CD4-positive, alpha-beta T cell treated with Interleukin-10 for 1 hour (primary cell): ENCODE measurements at regions not wholly inside any gene's neighbourhood (a gene's known extent, or its start where the extent isn't known, plus 50 kb on each side); places are given as distances from the start of the nearest gene placed in this dataset.
"Not testable (repeated sequence)": the region's sequence is repeated elsewhere in the genome, so short reads cannot be mapped to it uniquely, and the experiment has no call there.

Experiments
- DNase-seq: peaks from one replicate; pipeline ENCODE4 v3.0.0-alpha.2; 2020

GRCh38 chr14:103186909-103187586, 63.8 kb downstream of the TNFAIP2 start:
- DNase-seq: no peak

DNA sequence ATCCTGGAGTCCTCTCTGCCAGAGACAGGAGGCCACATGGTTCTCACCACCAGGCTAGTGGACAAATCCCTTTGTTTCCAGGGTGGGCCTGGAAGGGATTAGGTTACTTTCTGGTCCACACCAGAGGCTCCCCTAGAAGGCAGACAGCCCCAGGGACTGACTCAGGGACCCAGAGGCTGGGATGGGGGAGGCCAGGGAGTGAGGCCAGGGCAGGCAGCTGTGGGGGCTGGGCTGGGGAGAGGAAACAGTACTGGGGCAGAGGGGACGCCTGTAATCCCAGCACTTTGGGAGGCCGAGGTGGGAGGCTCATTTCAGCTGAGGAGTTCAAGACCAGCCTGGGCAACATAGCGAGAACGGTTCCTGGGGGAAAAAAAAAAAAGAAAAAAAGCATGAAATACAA, 64.7 kb downstream of the TNFAIP2 start:
- no peak for DNase-seq

GRCh38 chr14:103188810-103189480, 65.7 kb downstream of the TNFAIP2 start:
- peak; percentile 15 for DNase-seq

DNA sequence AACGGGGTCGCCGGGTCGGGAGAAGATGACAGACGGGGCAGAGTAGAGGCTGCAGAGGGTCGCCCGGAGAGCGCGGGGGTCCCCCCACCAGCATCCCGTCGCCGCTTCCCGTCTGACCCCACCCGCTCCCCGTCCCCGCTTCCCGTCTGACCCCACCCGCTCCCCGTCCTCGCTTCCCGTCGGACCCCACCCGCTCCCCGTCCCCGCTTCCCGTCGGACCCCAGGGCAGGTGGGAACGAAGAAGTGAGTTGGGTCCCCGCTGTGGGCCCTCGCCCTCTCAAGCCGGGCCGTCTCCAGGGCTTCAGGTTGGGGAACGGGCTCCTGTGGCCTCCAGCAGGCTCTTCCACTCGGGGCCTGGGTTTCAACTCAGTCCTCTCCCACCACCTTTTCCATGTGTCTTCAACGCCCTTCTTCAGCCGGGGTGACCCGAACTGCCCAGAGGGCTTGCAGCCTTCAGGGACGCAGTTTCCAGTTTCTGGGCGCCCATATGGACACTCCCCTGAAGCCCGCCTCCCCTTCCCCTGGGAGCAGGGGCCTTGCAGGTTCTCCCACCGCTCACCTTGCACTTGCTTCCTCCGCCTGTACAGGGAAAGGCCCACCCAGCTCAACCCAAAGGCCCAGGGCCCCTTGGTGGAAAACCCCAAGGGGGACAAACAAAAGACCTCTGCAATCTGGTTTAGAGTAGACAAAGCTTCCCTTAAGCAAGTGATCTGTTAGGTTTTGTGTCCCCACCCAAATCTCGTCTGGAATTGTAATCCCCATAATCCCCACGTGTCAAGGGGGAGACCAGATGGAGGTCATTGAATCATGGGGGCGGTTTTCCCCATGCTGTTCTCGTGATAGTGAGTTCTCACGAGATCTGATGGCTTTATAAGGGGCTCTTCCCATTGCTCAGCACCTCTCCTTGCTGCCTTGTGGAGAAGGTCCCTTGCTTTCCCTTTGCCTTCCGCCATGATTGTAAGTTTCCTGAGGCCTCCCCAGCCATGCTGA, 66.5 kb downstream of the TNFAIP2 start:
- DNase-seq: no peak

DNA sequence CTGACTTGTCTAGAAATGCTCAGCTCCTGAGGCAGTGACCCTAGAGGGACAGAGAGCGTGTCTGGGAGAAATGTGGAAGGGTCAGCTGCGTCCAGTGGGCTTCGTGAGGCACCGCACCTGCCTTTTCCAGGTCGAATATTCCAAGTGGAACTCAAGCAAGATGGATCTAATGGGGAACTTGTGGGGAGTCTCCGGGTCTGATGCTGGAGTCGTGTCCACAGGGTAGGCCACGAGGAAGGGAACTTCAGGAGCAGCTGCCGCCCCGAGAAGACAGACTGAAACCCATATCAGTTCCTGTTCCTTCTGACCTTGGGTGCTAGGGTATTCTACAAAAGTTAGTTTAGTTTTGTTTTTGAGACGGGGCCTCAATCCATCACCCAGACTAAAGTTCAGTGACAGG, 67.5 kb downstream of the TNFAIP2 start:
- no peak for DNase-seq

DNA sequence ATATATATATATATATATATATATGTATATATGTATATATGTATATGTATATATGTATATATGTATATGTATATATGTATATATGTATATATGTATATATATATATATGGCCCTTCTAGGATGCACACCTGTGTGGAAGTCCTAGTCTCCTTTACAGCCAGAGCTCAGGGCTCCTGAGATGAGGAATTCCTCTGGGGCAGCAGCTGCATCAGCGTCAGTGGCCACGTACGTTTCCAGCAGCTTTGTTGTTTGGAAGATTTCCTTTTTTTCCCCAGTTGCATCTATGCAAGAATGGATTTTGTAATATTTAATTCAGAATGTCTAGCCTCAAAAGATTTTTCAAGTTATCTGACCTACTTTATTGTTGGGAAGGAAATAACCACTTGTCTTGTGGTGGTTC, 68.6 kb downstream of the TNFAIP2 start:
- no peak for DNase-seq

DNA sequence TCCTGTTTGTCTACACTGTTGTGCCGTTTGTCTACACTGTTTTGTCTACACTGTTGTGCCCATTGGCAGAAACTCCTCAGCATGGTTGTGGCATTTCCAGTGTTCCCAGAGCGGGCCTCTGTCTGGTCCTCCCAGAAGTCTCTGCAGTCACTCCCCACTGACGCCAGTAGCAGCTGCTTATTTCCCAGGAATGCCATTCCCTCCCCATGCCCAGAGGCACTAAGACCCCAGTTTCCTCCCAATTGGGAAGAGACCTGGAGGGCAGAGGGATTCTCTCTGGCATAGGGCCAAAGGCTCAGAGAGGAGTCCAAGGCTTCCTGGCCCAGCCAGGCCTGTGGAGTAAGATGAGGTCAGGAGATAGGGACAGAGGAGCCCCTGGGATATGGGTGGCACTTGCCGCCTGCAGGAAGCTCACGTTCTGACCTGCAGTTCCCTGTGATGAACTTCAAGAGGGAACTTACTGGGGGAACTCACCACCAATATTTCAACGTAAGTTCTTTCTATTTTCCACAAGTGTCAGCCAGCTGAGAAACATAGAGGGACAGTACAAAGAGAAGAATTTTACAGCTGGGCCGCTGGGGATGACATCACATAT, 69.1 kb downstream of the TNFAIP2 start:
- DNase-seq: no peak

- not testable (repeated sequence) for DNase-seq
Measured at GRCh38 chr14:103192861-103193260, 69.6 kb downstream of the TNFAIP2 start.

DNA sequence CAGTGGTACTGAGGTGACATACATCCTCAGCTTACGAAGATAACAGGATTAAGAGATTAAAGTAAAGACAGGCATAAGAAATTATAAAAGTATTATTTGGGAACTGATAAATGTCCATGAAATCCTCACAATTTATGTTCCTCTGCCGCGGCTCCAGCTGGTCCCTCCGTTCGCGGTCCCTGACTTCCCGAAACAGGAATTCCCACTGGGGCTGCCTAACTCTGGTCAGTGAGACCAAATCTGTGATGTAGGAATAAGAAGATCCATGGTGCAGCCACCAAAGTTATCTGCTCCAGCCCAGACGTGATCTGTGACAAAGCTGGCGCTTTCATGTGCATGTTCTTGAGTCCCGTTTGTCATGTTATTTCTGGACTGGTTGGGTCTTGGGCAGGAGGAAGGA, 70.2 kb downstream of the TNFAIP2 start:
- DNase-seq: not testable (repeated sequence)

DNA sequence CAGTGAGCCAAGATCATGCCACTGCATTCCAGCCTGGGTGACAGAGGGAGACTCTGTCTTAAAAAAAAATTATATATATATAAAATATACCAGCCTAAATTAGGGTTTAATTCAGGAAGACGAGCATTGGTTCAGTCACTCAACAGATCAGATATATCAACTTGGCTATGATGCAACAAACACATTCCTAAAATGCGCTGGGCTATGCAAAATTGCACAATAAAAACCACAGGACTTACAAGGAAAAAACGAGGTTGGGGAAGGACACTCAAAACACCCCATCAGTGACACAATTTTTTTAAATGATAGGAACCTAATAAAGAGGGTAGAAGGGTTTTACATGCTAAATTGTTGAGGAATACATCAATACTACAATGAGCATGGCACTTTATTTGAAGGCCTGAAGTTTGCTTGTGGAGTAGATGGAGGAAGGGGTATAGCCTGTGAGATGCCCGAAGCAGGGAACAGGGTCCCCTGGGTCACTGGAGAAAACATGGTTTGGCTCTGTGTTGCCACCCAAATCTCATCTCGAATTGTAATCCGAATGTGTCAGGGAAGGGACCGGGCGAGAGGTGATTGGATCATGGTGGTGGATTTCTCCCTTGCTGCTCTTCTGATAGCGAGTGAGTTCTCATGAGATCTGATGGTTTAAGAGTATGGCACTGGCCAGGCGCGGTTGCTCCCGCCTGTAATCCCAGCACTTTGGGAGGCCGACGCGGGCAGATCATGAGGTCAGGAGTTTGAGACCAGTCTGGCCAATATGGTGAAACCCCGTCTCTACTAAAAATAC, 71.2 kb downstream of the TNFAIP2 start:
- DNase-seq: no peak

- no peak for DNase-seq
Measured at GRCh38 chr14:103195828-103196615, 72.8 kb downstream of the TNFAIP2 start.

DNA sequence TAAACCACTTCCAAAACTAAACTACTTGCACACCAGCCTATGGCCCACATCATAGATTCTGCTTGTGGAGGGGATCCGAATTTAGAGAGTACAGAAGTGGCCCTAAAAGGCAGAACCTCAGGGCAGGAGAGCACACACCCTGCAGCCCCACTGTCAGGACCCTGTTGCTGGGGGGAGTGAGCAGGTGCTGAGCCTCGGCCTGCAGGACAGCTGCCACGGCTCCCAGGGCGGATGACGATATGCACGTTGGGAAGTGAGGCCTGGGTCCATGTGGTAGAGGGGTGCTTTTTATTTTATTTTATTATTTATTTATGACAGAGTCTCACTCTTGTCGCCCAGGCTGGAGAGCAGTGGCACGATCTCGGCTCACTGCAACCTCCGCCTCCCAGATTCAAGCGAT, 73.5 kb downstream of the TNFAIP2 start:
- DNase-seq: no peak

DNA sequence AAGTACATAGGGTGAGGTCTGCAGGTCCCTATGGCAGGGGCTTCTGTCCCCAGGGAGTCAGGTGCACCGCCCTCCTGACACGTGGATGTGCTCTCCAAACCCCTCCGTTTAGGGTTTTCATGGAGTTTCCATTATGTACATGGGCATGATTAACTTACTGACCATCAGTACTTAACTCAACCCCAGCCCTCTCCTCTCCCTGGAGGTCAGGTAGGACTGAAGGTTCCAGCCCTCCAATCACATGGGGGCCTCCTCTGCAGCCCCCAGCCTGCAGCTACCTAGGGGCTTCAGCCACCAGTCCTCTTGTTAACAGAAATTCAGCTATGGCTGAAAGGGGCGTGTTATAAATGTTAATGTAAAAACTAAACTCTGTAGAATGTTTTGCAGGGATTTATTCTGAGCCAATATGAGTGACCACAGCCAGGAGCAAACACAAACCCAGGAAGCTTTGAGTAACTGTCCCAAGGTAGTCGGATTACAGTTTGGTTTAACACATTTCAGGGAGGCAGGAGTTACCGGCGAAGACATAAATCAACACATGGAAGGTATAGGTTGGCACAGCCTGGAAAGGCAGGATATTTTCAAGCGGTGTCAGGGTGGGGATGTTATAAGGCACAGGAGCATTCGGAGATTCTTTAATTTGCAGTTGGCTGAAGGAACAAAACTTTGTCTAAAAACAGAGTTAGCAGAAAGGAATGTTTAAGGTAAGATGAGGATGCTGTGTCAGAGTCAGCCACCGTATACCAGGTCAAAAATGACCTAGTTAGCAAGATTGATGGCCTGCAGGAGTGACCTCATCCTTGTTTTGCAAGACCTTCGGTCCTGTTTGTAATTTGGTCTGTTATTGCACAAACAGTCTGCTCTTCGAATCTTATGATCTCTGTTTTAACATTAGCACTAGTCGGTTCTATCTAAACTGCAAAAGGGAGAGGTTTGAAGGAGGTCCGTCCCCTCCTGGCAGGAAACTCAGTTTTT, 75.2 kb downstream of the TNFAIP2 start:
- no peak for DNase-seq

GRCh38 chr14:103199124-103199523, 75.9 kb downstream of the TNFAIP2 start:
- no peak for DNase-seq

GRCh38 chr14:103201801-103202200, 78.5 kb downstream of the TNFAIP2 start:
- DNase-seq: no peak

- DNase-seq: no peak
Measured at GRCh38 chr14:103204852-103205540, 81.7 kb downstream of the TNFAIP2 start.

DNA sequence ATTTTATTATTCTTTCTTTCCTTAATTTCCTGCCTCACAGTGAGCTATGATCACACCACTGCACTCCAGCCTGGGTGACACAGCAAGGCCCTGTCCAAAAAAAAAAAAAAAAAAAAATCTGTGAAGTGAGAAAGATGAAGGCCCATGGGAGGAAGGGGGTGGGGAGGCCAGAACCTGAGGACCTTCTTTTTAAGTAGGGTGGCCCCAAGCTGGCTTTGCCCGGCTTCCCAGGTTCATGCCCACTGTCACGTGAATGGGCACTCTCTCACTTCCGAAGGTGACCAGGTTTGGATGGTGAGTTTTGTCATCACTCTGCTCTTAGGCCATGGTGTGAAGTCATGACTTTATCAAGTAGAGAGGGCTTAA, 82.3 kb downstream of the TNFAIP2 start:
- no peak for DNase-seq

DNA sequence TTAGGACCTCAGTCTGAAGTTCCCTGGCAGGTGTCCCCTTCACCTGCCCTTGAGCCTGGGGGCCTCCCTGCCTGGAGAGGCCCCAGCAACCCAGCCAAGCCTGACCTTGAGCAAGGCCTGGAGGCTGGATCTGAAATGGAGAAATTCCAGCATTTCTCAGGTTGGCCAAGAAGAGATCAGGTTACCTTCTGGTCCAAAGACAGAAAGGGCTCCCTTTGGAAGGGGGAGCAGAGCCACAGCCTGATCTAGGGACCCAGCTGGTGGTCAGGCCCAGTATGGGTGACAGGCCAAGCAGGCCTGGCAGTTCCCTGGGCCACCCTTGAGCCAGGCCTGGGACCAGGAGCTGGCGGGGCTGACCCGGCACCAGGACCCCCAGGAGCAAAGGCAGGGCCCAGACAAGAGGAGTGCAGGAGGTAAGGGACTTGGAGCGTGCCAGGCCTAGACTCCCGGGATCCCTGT, 82.8 kb downstream of the TNFAIP2 start:
- DNase-seq: no peak

DNA sequence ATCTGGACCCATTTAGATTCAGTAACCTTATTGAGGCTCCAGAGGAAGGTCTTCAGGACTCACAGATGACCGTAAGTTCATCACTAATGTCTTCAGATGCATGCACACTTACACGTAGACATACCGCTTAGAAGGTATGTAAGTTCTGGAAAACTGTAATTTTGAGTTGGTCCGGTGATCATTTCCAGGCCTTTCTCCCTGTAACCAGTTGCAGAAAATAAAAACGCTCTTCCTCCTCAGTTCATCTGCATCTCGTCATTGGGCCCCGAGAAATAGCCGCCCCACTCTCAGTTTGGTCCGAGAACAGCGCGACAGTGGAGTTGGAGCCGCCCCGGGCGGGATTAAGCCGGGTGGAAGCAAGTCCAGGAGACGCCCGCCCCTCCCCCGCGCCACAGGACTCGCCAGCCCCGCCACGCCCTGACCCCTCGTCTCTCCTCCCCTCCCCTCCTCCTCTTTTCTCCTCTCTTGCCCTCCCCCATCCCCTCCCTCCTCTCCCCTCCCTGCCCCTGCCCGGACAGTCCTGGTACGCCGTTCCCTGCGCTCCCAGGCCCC, 83.7 kb downstream of the TNFAIP2 start:
- no peak for DNase-seq
